CD4-positive, alpha-beta T cell treated with Interferon alpha-2 for 1 hour (primary cell): ENCODE measurements at regions not wholly inside any gene's neighbourhood (a gene's known extent, or its start where the extent isn't known, plus 50 kb on each side); places are given as distances from the start of the nearest gene placed in this dataset.
A peak's percentile ranks its signal among the peaks of the same experiment; 100 is the strongest.

Experiments used
- DNase-seq, 2 donors: peaks; one replicate each; pipeline ENCODE4 v3.0.0-alpha.2; 2020 to 2022

DNA sequence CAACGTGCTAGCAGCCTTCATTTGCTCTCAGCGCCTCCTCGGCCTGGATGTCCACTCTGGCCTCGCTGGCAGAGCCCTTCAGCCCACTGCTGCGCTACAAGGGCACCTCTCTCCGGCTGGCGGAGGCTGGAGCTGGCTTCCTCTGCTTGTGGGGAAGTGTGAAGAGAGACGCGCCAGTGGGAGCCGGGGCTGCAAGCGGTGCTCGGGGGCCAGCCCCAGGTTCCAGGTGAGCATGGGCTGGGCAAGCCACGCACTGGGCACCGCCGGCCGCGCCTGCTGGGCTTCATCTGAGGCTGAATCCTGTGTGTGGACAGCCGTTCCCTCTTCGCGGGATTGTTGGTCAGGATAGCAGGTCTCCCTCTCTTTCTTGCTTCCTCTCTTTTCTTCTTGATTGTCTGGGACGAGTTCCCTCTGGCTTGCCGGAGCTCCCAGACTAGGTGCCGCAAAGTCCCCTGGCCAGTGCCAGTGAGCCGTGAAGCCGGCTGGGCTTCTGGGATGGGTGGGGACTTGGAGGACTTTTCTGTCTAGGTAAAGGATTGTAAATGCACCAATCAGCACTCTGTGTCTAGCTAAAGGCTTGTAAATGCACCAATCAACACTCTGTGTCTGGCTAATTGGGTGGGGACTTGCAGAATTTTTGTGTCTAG is 165.0 kb downstream of the HEPH start:
- no peak for DNase-seq

DNA sequence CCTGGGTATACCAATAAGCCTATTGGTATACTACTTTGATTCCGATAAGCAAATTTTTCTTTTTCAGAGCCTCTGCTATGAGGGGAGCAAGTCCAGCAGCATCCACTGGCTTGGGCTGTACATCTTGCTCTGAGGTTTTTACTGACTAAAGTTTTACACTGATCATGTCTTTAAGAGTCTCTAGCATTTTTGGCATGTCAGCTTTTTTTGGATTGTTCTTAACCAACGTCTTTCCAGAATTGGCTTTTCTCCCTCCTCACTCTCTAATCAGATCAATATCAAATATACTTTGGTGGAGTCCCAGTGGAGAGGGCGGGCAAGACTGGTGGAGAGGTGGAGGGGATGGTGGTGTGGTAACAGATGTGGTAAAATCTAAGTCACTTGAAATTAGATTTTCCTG is 196.8 kb downstream of the HEPH start:
- DNase-seq = no peak

DNA sequence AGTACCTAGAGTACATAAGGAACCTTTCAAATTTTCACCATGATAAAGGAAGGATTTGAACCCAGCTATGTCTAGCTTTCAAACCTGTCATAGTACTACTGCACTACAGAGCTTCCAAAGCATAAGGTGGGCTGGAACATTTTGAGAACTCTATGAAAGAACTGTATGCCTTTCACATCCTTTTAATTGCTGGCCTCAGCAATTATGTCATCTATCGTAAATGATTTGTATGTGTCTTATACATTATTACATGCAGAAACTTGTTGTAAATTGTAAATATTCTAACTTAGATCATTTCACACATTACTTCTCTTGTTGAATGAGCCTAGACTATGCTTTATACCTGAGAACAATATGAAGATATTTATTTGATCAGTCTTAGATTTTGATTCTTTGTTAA is 220.7 kb downstream of the HEPH start:
- DNase-seq = no peak

DNA sequence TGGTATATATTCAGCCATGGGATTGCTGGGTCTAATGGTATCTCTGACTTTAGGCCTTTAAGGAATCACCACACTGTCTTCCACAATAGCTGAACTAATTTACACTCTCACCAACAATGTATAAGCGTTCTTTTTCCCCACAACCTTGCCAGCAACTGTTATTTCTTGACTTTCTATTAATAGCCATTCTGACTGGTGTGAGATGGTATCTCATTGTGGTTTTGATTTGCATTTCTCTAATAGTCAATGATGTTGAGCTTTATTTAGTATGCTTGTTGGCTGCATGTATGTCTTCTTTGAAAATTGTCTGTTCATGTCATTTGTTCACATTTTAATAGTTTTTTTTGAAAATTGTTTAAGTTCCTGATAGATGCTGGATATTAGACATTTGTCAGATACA is 235.2 kb downstream of the HEPH start:
- no peak for DNase-seq

DNA sequence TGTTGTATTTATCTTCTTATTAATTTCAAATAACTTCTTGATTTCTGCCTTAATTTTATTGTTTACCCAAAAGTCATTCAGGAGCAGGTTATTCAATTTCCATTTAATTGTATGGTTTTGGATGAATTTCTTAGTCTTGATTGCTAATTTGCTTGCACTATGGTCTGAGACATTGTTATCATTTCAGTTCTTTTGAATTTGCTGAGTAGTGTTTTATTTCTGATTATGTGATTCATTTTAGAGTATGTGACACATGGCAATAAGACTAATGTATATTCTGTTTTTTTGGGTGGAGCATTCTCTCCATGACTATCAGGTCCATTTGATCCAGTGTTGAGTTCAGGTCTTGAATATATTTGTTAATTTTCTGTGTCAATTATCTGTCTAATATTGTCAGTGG is 236.7 kb downstream of the EDA2R start:
- no peak for DNase-seq

DNA sequence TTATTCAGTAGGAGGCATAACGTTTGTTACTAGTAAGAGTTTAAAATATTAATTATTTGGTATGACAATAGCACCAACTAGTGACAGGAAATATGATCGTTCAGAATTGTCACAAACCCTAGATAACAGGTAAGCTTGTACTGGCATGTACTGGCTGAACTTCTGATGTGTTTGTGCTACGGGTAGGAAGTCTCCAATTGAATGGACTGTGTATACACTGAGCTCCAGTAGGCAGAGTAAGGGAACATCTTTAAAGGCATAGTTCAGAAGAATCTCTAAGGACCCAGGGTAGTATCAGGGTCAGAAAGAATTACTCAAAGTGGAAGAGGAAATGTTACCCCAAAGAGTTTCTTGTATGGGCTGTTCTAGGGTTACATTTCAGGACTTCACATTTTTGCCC is 230.4 kb downstream of the EDA2R start:
- DNase-seq = peak in 1 of 2 donors; percentile 5

DNA sequence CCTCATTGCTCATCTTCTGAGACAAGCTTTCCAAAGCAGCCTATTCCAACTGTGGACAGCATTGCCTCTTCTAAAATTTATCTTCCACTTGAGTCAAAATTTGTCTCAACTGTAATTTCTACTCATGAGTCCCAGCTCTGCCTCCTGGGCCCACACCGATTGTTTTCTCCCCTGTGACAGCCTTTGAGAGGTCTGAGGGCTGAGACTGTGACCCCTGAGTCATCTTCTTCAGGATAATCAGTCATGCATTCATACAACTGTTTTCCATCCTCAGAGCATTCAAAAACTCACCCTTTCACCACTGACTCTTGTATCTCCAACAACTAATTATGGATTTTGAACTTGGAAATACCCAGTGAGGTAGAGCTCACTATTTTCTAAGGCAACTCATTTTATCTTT is 228.1 kb downstream of the EDA2R start:
- no peak for DNase-seq
